ENCODE measurements at regions not wholly inside any gene's neighbourhood (a gene's known extent, or its start where the extent isn't known, plus 50 kb on each side); places are given as distances from the start of the nearest gene placed in this dataset.
A peak's percentile ranks its signal among the peaks of the same experiment; 100 is the strongest.

- peak; percentile 88 for DNase-seq (ENCODE audit: low read depth)
- TF ChIP-seq CTCF (IDR thresholded peaks at IDR 0.05; ENCODE audit: low read length, missing control alignments), result peak; percentile 57
- no peak overlapping the region for H3K4me3 ChIP-seq (replicated peaks; ENCODE audit: low read depth, low read length)
These were observed 175.9 kb upstream of the RPS6KA3 start for GRCh38 chrX:20442597-20442996.

DNA sequence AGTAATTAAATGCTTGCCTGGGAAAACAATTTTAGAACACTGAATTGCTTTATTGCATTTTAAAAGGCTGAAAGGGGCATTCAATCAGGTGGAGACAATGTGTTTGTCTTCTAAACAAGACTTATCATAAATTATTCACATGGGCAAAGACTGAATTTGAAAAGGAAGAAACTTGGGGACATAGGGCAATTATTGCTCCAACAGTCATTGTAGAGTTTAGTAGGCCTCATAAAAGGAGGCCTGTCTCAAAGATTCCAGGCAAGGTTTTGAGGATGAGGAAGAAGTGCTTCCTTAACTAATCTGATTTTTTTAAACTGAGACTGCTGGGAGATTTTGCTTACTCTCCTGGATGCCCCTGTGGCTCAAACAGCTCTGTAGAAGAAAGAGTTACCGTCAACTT, 174.4 kb upstream of the RPS6KA3 start:
- TF ChIP-seq CTCF (IDR thresholded peaks at IDR 0.05; ENCODE audit: low read length, missing control alignments), result no peak
- DNase-seq (ENCODE audit: low read depth), result no peak

DNA sequence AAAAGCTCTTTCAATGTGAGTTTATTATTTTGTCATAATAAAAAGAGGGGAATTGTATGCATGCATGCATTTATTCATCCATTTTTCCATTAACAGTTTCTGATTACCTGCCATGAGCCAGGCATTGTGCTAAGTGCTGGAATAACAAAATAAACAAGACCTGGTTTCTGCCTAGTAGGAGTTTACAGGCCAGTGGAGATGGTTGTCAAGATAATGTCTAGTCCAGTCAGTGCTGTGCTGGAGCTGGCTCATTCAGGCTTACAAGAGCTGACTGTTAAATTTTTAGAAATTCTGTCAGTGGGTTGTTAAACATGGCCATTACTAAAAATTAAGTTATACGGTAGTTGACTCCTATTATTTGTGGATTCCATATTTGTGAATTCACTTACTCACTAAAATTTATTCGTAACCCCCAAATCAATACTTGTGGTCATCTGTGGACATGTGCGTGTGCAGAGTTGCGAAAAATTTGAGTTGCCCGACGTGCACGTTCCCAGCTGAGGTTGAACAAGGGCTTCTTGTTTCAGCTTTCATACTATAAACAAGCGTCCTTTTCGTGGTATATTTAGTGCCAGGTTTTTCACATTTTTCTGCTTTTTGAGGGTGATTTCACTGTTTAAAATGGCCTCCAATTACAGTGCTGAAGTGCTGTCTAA, 172.3 kb upstream of the RPS6KA3 start:
- no peak for TF ChIP-seq CTCF (IDR thresholded peaks at IDR 0.05; ENCODE audit: low read length, missing control alignments)
- no peak for DNase-seq (ENCODE audit: low read depth)
- H3K4me3 ChIP-seq (replicated peaks; ENCODE audit: low read depth, low read length), result no peak overlapping the region

More for the DNA sequence above, 174.4 kb upstream of the RPS6KA3 start:
- no peak overlapping the region for H3K4me3 ChIP-seq (replicated peaks; ENCODE audit: low read depth, low read length)

- H3K4me3 ChIP-seq (replicated peaks; ENCODE audit: low read depth, low read length), result no peak overlapping the region
- no peak for DNase-seq (ENCODE audit: low read depth)
- TF ChIP-seq CTCF (IDR thresholded peaks at IDR 0.05; ENCODE audit: low read length, missing control alignments), result no peak
These were observed 171.0 kb upstream of the RPS6KA3 start for GRCh38 chrX:20437683-20438082.

GRCh38 chrX:20435913-20436312, 169.2 kb upstream of the RPS6KA3 start:
- H3K4me3 ChIP-seq (replicated peaks; ENCODE audit: low read depth, low read length), result no peak overlapping the region
- DNase-seq (ENCODE audit: low read depth), result no peak
- TF ChIP-seq CTCF (IDR thresholded peaks at IDR 0.05; ENCODE audit: low read length, missing control alignments), result no peak

DNA sequence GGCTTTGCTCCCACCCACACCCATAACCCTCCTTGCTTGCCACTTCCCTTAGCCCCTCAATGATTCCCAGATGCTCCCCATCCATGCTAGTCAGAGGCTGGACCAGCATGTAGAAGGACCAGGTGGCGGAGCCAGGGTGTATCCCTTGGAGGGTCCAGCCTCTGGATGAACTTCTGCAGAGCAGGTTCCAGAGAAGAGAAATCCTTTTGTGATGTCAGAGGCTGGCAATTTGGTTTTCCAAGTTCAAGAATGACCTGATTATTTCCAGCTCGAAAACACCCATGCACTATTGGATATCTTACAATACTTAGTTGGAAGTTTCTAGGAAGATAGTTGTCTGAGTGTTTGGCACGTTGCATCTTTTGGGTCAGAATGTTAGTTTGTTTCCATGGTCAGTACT, 168.3 kb upstream of the RPS6KA3 start:
- DNase-seq (ENCODE audit: low read depth), result no peak
- H3K4me3 ChIP-seq (replicated peaks; ENCODE audit: low read depth, low read length), result no peak overlapping the region
- TF ChIP-seq CTCF (IDR thresholded peaks at IDR 0.05; ENCODE audit: low read length, missing control alignments), result no peak

DNA sequence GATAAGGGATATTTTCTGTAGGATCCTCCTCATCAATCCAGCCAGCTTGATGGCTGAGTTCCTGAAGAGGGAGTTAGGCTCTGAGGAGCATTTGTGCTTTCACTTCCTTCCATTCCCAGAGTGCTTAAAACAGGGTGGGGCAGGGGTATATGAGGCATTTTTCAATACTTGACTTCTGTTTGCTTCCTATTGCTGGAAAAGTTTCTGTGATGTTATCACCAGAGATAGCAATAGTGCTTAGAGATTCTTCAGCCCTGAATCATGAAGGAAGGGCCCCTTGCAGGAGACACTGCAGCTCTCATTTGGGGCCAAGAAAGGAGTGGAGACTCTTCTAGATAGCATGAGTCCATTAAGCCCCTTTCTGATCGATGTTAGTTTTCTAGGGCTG, 166.7 kb upstream of the RPS6KA3 start:
- no peak for DNase-seq (ENCODE audit: low read depth)
- H3K4me3 ChIP-seq (replicated peaks; ENCODE audit: low read depth, low read length), result no peak overlapping the region
- TF ChIP-seq CTCF (IDR thresholded peaks at IDR 0.05; ENCODE audit: low read length, missing control alignments), result no peak
